Astrocyte (in vitro differentiated cells and primary cell): ENCODE measurements at regions not wholly inside any gene's neighbourhood (a gene's known extent, or its start where the extent isn't known, plus 50 kb on each side); places are given as distances from the start of the nearest gene placed in this dataset.
A peak's percentile ranks its signal among the peaks of the same experiment; 100 is the strongest.

Experiments
- DNase-seq: peaks from one replicate; pipeline ENCODE4 v3.0.0-alpha.2; 2010; ENCODE audit warnings: low read depth
- FAIRE-seq: peaks from 2 replicates; lab custom pipeline; 2011; peaks lifted over from hg19 to GRCh38; lab: Jason Lieb, UNC
- H2AFZ ChIP-seq: 2 replicates; pipeline ENCODE4 v1.6.0; 2012; ENCODE audit warnings: low read depth, low read length, inconsistent platforms
- H3K27ac ChIP-seq: 2 replicates; pipeline ENCODE4 v1.5.1; 2011; ENCODE audit warnings: low read depth, low read length, inconsistent platforms
- H3K27me3 ChIP-seq: 2 replicates; pipeline ENCODE4 v1.6.0; 2011; ENCODE audit warnings: low read length, inconsistent platforms; ENCODE audit not compliant: insufficient read depth
- H3K36me3 ChIP-seq: 2 replicates; pipeline ENCODE4 v1.5.1; 2011; ENCODE audit warnings: low read length, inconsistent platforms; ENCODE audit not compliant: insufficient read depth
- H3K4me1 ChIP-seq: 2 replicates; pipeline ENCODE4 v1.5.1; 2011; ENCODE audit warnings: low read length, inconsistent platforms; ENCODE audit not compliant: insufficient read depth
- H3K4me2 ChIP-seq: 2 replicates; pipeline ENCODE4 v1.6.0; 2012; ENCODE audit warnings: low read length, inconsistent platforms
- H3K4me3 ChIP-seq: 2 replicates; pipeline ENCODE4 v1.5.1; 2011; ENCODE audit warnings: low read depth, mild to moderate bottlenecking, low read length, inconsistent platforms; ENCODE audit not compliant: insufficient read depth
- H3K79me2 ChIP-seq: 2 replicates; pipeline ENCODE4 v1.6.0; 2012; ENCODE audit warnings: mild to moderate bottlenecking, low read length, inconsistent platforms; ENCODE audit not compliant: insufficient read depth
- H3K9ac ChIP-seq: 2 replicates; pipeline ENCODE4 v1.6.0; 2012; ENCODE audit warnings: mild to moderate bottlenecking, low read length, inconsistent platforms
- H3K9me3 ChIP-seq: 2 replicates; pipeline ENCODE4 v1.5.1; 2012; ENCODE audit warnings: low read depth, mild to moderate bottlenecking, low read length, inconsistent platforms; ENCODE audit not compliant: insufficient read depth
- H4K20me1 ChIP-seq: 2 replicates; pipeline ENCODE4 v1.6.0; 2012; ENCODE audit warnings: low read length, inconsistent platforms; ENCODE audit not compliant: insufficient read depth
- H3K27ac Mint-ChIP-seq: one replicate; pipeline ENCODE4 v1.8.0; 2021; ENCODE audit warnings: mild to moderate bottlenecking, mixed read lengths; ENCODE audit not compliant: unreplicated experiment
- H3K27me3 Mint-ChIP-seq: one replicate; pipeline ENCODE4 v1.8.0; 2021; ENCODE audit warnings: low read depth, mixed read lengths; ENCODE audit not compliant: unreplicated experiment
- H3K36me3 Mint-ChIP-seq: one replicate; pipeline ENCODE4 v1.8.0; 2021; ENCODE audit warnings: low read depth, mixed read lengths; ENCODE audit not compliant: unreplicated experiment
- H3K4me1 Mint-ChIP-seq: one replicate; pipeline ENCODE4 v1.8.0; 2021; ENCODE audit warnings: low read depth, mixed read lengths; ENCODE audit not compliant: unreplicated experiment
- H3K4me3 Mint-ChIP-seq: one replicate; pipeline ENCODE4 v1.8.0; 2021; ENCODE audit warnings: mild to moderate bottlenecking, moderate library complexity, mixed read lengths; ENCODE audit not compliant: unreplicated experiment
- H3K9me3 Mint-ChIP-seq: one replicate; pipeline ENCODE4 v1.8.0; 2021; ENCODE audit warnings: mild to moderate bottlenecking, mixed read lengths; ENCODE audit not compliant: unreplicated experiment
- CTCF ChIP-seq: IDR thresholded peaks from 2 replicates; pipeline ENCODE4 v1.5.1; 2011; ENCODE audit warnings: low read depth, mild to moderate bottlenecking, inconsistent platforms, low read length, moderate library complexity; ENCODE audit not compliant: insufficient read depth
- EZH2 ChIP-seq: IDR thresholded peaks from 2 replicates; pipeline ENCODE4 v1.6.1; 2012; ENCODE audit warnings: mild to moderate bottlenecking, low read length, inconsistent platforms; ENCODE audit not compliant: insufficient read depth

GRCh38 chr6:48624631-48625030, 513.6 kb upstream of the PTCHD4 start:
- no peak for TF ChIP-seq CTCF
- no peak for TF ChIP-seq EZH2
- H3K9me3 ChIP-seq = no peaks in the 10 kb centered on the region
- no peaks in the 10 kb centered on the region for H3K79me2 ChIP-seq
- H3K9ac ChIP-seq = no peak overlapping the region
- no peak overlapping the region for H3K4me2 ChIP-seq
- Mint-ChIP-seq H3K27ac (no peak overlapping the region), H3K27me3 (no peaks in the 10 kb centered on the region), H3K4me3 (no peak overlapping the region), H3K36me3 (no peaks in the 10 kb centered on the region), H3K4me1 (peaks cover 19% of the 10 kb centered on the region), H3K9me3 (no peaks in the 10 kb centered on the region)
- no peak overlapping the region for H3K27ac ChIP-seq
- no peaks in the 10 kb centered on the region for H3K36me3 ChIP-seq
- no peak overlapping the region for H2AFZ ChIP-seq
- no peak overlapping the region for H3K4me3 ChIP-seq
- H4K20me1 ChIP-seq = no peaks in the 10 kb centered on the region
- H3K27me3 ChIP-seq = no peaks in the 10 kb centered on the region
- DNase-seq = no peak
- FAIRE-seq = no peak
- H3K4me1 ChIP-seq = peaks cover 3% of the 10 kb centered on the region

GRCh38 chr6:48619771-48620170, 508.8 kb upstream of the PTCHD4 start:
- Histone ChIP-seq H3K4me1 (no peaks in the 10 kb centered on the region), H3K9me3 (no peaks in the 10 kb centered on the region), H2AFZ (no peak overlapping the region), H3K36me3 (no peaks in the 10 kb centered on the region), H3K4me2 (no peak overlapping the region), H3K9ac (no peak overlapping the region), H4K20me1 (no peaks in the 10 kb centered on the region), H3K79me2 (no peaks in the 10 kb centered on the region), H3K4me3 (no peak overlapping the region), H3K27me3 (no peaks in the 10 kb centered on the region), H3K27ac (no peak overlapping the region)
- DNase-seq (no peak), FAIRE-seq (no peak)
- H3K36me3 Mint-ChIP-seq = no peaks in the 10 kb centered on the region
- H3K4me3 Mint-ChIP-seq = no peak overlapping the region
- no peaks in the 10 kb centered on the region for H3K9me3 Mint-ChIP-seq
- no peaks in the 10 kb centered on the region for H3K27me3 Mint-ChIP-seq
- H3K4me1 Mint-ChIP-seq = peaks cover 3% of the 10 kb centered on the region
- no peak overlapping the region for H3K27ac Mint-ChIP-seq
- TF ChIP-seq EZH2 (no peak), CTCF (no peak)

- Histone ChIP-seq H2AFZ (no peak overlapping the region), H4K20me1 (no peaks in the 10 kb centered on the region), H3K9me3 (no peaks in the 10 kb centered on the region), H3K36me3 (no peaks in the 10 kb centered on the region), H3K4me1 (peaks cover 4% of the 10 kb centered on the region), H3K4me2 (no peak overlapping the region), H3K27ac (no peak overlapping the region), H3K27me3 (no peaks in the 10 kb centered on the region), H3K79me2 (no peaks in the 10 kb centered on the region), H3K9ac (no peak overlapping the region), H3K4me3 (no peak overlapping the region)
- Mint-ChIP-seq H3K36me3 (no peaks in the 10 kb centered on the region), H3K27me3 (no peaks in the 10 kb centered on the region), H3K4me1 (peaks cover 3% of the 10 kb centered on the region), H3K9me3 (no peaks in the 10 kb centered on the region), H3K4me3 (no peak overlapping the region), H3K27ac (no peak overlapping the region)
- TF ChIP-seq CTCF = no peak
- TF ChIP-seq EZH2 = no peak
- peak; percentile 62 for DNase-seq
- no peak for FAIRE-seq
These were observed 504.0 kb upstream of the PTCHD4 start for GRCh38 chr6:48615041-48615440.
